Neuron (in vitro differentiated cells): ENCODE measurements at regions not wholly inside any gene's neighbourhood (a gene's known extent, or its start where the extent isn't known, plus 50 kb on each side); places are given as distances from the start of the nearest gene placed in this dataset.

Experiments used
- H2AFZ ChIP-seq: one replicate; pipeline ENCODE4 v1.6.1; 2013; ENCODE audit warnings: low read depth, mild to moderate bottlenecking, inconsistent platforms, low read length, moderate library complexity
- H3K27me3 ChIP-seq: one replicate; pipeline ENCODE4 v1.6.1; 2013; ENCODE audit warnings: low read length; ENCODE audit not compliant: insufficient read depth
- H3K36me3 ChIP-seq: one replicate; pipeline ENCODE4 v1.6.1; 2013; ENCODE audit warnings: low read length; ENCODE audit not compliant: insufficient read depth
- H3K4me1 ChIP-seq: one replicate; pipeline ENCODE4 v1.6.1; 2013; ENCODE audit warnings: low read length; ENCODE audit not compliant: insufficient read depth
- H3K4me3 ChIP-seq: 2 replicates; pipeline ENCODE4 v1.5.1; 2013; ENCODE audit warnings: mild to moderate bottlenecking, low read length, moderate library complexity
- H3K9me3 ChIP-seq: one replicate; pipeline ENCODE4 v1.6.1; 2013; ENCODE audit warnings: low read length

DNA sequence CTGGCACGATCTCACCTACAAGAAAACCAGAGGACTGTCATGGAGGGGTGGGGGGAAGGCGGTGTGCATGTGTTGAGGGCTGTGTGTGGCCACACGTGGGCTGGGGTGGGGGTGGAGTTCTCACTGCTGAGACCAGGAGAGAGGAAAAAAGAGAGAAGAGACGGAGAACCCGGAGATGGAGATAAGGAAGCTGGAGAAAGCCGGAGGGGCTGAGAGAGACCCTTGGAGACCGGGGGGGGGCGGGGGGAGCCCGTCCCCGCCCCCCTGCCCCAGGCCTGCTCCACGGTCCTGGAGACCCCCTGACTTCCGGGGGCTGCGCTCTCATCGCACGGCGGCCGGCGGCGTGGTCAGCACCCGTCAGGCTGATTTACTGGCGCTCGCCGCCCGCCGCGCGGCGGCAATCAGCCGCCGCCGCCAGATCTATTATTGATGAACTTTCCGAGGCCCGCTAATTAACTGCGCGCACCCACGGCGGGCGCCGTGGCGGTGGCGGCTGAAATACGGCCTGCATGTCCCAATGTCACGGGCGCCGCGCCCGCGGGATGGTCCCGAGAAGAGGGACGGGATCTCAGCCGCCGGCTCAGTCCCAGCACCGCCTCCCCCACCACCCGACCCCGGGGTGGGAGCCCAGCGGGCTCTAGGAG, 187.4 kb downstream of the MN1 start:
- H3K4me1 ChIP-seq: peaks cover 14% of the 10 kb centered on the region
- no peak overlapping the region for H3K4me3 ChIP-seq
- H3K9me3 ChIP-seq: no peaks in the 10 kb centered on the region
- no peaks in the 10 kb centered on the region for H3K36me3 ChIP-seq
- H2AFZ ChIP-seq: no peak overlapping the region
- no peaks in the 10 kb centered on the region for H3K27me3 ChIP-seq

DNA sequence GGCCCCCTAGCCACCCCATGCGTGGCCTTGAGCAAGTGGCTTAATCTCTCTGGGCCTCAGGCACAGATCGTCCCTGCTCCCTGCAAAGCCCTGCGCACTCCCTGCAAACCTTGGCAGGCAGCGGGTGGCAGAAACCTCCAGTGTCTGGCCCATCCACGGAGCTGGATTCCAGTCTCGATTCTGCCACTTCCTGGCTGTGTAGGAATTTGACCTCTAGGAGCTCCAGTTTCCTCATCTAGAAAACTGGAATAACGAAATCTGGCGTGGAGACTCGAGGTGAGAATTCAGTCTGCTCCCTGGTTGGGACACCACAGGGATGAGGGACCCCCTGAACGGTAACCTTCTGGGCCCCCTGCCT, 186.9 kb downstream of the MN1 start:
- Histone ChIP-seq H3K36me3 (no peaks in the 10 kb centered on the region), H3K9me3 (no peaks in the 10 kb centered on the region), H3K4me1 (peaks cover 11% of the 10 kb centered on the region), H3K4me3 (no peak overlapping the region), H2AFZ (no peak overlapping the region), H3K27me3 (no peaks in the 10 kb centered on the region)

DNA sequence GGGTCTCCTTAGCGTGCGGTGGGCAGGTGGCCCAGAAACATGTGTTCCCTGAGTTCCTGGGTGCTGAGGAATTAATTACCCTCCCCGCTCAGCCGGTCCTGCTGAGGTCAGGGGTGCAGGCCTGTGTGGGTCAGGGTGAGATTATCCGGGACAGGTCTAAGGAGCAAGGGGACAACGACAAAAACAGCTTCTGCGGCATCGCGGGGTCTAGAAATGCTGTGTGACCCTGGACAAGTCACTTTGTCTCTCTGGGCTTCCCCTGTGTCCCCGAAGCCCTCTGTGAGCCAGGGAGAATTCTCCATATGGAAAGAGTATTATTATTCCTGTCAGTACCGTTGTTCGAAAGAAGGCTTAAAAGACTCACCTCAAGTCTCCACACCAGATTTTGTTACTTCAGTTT, 186.1 kb downstream of the MN1 start:
- Histone ChIP-seq H3K27me3 (no peaks in the 10 kb centered on the region), H3K9me3 (no peaks in the 10 kb centered on the region), H3K36me3 (no peaks in the 10 kb centered on the region), H3K4me1 (peaks cover 7% of the 10 kb centered on the region), H2AFZ (no peak overlapping the region), H3K4me3 (no peak overlapping the region)

DNA sequence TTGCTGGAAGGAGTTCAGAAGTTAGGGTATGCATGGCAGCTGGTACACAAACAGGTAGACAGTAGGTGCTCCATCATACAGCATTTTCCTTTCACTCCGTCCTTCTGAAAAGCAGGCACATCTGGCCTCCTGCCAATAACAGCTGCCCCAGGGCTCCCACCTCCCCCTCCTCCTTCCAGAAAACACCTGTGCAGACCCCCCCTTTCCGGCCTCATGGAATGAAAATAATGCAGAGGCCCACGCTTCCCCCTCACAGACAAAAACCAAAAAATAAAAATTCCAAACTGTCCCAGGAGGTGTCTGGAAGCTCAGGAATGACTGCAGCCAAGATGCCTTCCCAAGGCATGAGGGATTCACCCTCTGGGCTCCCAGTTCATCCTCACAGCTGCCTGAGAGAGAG, 185.5 kb downstream of the MN1 start:
- H2AFZ ChIP-seq: no peak overlapping the region
- peaks cover 7% of the 10 kb centered on the region for H3K4me1 ChIP-seq
- no peaks in the 10 kb centered on the region for H3K9me3 ChIP-seq
- H3K36me3 ChIP-seq: no peaks in the 10 kb centered on the region
- H3K4me3 ChIP-seq: no peak overlapping the region
- H3K27me3 ChIP-seq: no peaks in the 10 kb centered on the region

DNA sequence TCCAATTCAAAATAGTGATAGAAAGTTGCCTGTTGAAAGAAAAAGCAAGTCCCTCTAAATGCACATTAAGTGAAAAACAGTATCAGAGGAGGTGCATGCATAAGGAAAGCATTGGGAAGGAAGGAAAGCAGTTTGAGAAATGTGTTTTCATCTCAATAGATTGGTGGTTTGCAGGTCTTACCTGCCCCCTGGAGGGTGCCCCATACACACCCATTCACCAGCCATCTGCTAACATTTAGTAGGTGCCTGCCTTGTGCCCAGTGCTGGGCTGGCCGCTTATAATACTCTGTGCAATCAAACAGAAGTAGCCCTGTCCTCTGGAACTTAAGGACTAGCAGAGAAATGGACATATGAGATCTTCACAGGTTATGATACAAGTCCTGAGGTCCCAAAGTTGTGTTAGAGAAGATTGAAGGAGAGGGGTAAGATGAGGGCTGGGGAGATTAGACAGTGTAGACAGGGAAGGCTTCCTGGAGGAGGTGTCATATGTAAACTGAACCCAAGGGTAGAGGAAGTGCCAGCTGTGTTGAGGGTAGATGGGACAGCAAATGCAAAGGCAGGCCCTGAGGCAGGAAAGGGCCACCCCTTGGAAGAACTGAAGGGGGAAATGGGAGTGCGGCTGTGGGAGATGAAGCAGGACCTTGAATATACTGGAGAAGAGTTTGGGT, 184.2 kb downstream of the MN1 start:
- no peaks in the 10 kb centered on the region for H3K36me3 ChIP-seq
- no peaks in the 10 kb centered on the region for H3K9me3 ChIP-seq
- no peaks in the 10 kb centered on the region for H3K27me3 ChIP-seq
- no peaks in the 10 kb centered on the region for H3K4me1 ChIP-seq
- H3K4me3 ChIP-seq: no peak overlapping the region
- no peak overlapping the region for H2AFZ ChIP-seq

DNA sequence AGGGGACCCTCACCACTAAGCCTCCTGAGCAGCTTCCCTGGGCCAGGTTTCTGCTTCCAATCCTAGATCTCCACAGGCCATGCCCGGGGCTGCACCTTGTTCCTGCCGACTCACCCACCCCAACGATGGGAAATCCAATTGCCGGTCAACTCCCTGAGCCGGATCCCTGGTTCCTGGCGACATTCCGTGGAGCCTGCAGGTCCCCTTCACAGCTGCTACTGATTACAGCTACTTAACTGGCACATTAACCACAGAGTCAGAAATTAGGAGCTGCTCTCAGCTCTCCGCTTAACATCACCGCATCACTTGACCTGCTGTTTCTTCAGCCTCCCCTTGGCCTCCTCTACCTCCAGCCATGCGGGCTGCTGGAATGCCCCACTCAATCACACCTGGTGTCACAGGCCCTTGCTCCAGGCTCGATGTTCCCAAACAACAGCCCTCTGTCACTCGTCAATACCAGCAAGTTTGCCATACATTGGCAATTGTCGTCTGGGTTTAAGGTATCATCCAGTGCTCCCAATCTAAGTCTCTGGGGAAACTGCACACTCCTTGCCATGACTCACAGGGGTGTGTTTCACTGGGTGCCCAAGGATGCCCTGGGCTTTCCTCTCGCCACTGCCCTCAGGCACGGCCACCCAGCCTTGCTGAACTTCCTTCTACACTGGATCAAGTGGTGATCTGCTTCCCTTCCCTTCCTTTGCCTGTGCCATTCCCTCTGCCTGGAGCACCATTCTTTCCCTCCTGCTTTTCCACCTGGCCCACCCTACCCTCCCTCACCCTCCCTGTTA, 181.0 kb downstream of the MN1 start:
- no peak overlapping the region for H3K4me3 ChIP-seq
- H2AFZ ChIP-seq: no peak overlapping the region
- H3K36me3 ChIP-seq: no peaks in the 10 kb centered on the region
- no peaks in the 10 kb centered on the region for H3K27me3 ChIP-seq
- H3K4me1 ChIP-seq: no peaks in the 10 kb centered on the region
- H3K9me3 ChIP-seq: no peaks in the 10 kb centered on the region

DNA sequence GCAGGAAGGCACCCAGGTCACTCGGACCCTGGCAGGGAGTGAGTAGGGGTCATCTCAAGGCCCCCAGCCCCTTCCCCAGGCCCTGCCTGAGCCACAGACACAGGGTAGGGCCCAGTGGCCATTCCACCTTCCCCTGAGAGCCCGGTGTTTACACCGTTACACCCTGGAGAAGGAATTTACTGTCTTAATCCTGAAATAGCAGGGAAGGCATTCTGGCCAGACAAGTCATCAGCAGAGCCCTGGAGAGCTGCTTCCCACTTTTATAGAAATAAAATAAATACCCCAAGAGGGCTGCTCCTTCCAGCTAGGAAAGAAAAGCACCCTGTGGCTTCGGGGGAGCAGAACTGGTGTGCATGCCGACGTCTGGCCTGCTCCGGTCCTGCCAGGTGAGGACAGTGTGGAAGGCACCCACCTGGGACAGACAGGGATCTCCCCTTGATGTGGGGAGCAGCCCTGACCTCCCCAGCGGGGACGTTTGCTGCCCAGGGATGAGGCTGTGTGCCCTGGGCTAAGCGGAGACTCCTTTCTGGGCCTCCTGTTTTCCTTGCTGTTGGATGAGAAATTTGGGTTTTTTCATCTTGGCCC, 180.0 kb downstream of the MN1 start:
- no peaks in the 10 kb centered on the region for H3K9me3 ChIP-seq
- no peaks in the 10 kb centered on the region for H3K36me3 ChIP-seq
- H3K27me3 ChIP-seq: no peaks in the 10 kb centered on the region
- H3K4me3 ChIP-seq: no peak overlapping the region
- no peaks in the 10 kb centered on the region for H3K4me1 ChIP-seq
- no peak overlapping the region for H2AFZ ChIP-seq

DNA sequence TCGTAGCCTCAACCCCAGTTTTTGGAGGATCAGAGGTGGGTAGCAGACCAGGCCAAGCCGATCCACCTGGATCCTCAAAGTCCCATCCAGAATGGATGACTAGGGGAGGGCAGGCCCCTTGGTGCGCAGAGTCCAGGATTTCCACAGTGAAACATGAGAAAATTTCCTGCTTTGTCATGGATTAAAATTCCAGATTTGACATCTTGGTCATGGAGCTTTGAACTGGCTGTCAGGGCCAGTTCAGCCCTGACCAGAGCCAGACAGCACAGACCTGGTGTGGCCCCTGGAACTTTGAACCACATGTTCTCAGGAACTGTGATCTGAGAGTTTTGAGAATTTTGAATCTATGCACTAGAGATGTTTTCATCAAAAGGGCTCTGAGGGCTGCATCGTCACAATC, 177.5 kb downstream of the MN1 start:
- Histone ChIP-seq H3K36me3 (no peaks in the 10 kb centered on the region), H3K27me3 (no peaks in the 10 kb centered on the region), H2AFZ (no peak overlapping the region), H3K4me1 (no peaks in the 10 kb centered on the region), H3K4me3 (no peak overlapping the region), H3K9me3 (no peaks in the 10 kb centered on the region)

DNA sequence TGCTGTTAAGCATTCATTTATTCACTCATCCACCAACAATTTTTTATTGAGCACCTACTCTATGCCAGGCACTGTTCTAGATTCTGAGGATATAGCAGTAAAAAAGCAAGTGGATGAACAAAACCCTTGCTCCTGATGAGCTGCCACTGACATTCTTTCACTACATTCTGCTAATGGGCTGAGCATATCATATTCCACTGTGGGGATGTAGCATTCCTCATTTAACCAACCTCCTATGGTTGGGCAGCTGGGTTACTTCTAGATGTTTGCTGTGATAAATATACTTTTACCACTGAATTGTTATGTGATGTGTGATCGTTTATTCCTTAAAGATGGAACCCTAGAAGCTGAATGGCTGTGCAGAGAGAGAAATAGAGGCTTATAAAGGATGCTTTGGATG, 176.9 kb downstream of the MN1 start:
- Histone ChIP-seq H3K36me3 (no peaks in the 10 kb centered on the region), H3K4me1 (no peaks in the 10 kb centered on the region), H3K9me3 (no peaks in the 10 kb centered on the region), H2AFZ (no peak overlapping the region), H3K4me3 (no peak overlapping the region), H3K27me3 (no peaks in the 10 kb centered on the region)

DNA sequence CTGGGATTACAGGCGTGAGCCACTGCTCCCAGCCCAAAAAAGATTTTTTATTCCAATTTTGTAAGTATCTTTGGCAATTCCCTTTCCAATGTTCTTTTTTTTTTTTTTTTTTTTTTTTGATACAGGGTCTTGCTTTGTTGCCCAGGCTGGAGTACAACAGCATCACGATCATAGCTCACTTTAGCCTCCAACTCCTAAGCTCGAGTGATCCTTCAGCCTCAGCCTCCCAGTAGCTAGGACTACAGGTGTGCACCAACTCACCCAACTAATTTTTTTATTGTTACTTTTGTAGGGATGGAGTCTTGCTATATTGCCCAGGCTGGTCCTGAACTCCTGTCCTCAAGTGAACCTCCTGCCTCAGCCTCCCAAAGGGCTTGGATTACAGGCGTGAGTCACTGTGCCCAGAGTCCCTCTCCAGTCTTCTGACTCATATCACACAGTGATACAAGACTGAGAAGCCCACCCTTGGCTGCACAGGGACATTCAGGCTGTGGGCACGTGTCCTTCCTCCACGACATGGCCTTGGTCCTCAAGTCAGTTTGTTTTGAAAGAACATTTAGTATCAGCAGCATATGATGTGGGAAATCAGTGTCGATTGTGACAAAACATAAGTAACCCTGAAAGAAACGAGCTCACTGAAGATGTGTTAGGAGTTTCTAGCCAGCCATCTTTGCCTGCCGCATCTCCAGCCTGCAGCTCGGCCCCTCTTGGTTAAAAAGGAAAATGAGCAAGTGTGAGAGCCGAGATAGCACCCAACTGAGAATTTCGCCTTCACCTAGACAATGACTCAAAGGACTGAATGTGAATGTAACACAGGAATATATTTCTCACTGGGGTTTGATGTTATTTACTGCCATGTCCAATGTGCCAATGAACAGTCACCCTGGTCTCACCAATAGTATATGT, 175.5 kb downstream of the MN1 start:
- peaks cover 6% of the 10 kb centered on the region for H3K4me1 ChIP-seq
- H3K27me3 ChIP-seq: no peaks in the 10 kb centered on the region
- H3K36me3 ChIP-seq: no peaks in the 10 kb centered on the region
- no peak overlapping the region for H3K4me3 ChIP-seq
- no peak overlapping the region for H2AFZ ChIP-seq
- H3K9me3 ChIP-seq: no peaks in the 10 kb centered on the region

DNA sequence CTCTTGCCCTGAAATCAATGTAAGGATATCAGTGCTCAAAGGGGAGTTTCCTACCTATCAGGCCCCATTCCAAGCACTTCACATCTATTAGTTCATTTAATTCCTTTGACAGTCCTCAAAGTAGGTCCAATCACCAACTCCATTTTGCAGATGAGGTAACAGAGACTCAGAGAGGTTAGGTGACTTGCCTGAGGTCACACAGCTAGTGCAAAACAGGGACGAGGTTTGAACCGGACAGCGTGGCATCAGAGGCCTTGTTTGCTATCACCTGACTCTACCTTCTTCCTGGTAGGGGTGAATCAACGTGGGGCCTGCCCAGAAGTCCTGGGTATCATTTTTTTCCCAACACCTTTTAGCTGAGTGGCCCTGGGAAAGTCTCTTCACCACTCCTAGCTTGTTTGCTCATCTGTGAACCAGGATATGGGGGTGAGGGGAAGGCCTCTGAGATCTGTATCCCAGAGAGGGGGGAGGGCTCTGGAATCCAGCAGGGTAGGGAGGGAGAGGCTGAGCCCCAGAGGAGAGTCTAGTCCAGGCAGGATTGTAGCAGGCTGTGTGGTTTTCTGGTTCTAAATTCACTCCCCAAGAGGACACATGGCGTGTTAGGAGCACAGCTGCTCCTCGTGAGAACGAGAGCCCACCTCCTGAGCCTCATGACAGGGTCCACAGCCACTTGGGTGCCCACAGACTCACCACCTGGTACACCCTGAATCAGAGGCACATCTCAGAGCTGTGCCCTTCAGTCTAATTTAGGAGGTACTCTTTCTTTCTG, 174.7 kb downstream of the MN1 start:
- no peak overlapping the region for H3K4me3 ChIP-seq
- no peaks in the 10 kb centered on the region for H3K36me3 ChIP-seq
- peaks cover 8% of the 10 kb centered on the region for H3K4me1 ChIP-seq
- no peaks in the 10 kb centered on the region for H3K9me3 ChIP-seq
- H3K27me3 ChIP-seq: no peaks in the 10 kb centered on the region
- H2AFZ ChIP-seq: no peak overlapping the region

DNA sequence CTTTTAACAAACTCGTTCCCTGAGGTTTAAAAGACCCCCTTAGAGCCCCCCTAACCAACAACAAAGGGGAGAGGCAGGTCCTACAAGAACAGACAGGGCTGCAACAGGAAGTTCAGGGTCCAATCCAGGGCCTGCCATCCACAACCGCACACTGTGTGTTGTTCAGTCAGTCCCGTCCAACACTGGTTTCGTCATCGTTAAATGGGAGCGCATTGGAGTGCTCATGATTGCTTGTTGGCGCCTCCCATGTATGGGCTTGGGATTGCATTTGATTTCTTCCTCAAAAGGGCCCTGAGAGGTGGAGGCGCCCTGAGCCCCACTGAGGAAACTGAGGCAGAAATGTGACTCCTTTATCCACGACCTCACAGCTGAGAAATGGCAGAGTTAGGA, 174.1 kb downstream of the MN1 start:
- H3K4me1 ChIP-seq: peaks cover 8% of the 10 kb centered on the region
- no peaks in the 10 kb centered on the region for H3K36me3 ChIP-seq
- no peak overlapping the region for H3K4me3 ChIP-seq
- H2AFZ ChIP-seq: no peak overlapping the region
- H3K27me3 ChIP-seq: no peaks in the 10 kb centered on the region
- H3K9me3 ChIP-seq: no peaks in the 10 kb centered on the region
